HepG2 (cell line): ENCODE measurements at regions not wholly inside any gene's neighbourhood (a gene's known extent, or its start where the extent isn't known, plus 50 kb on each side); places are given as distances from the start of the nearest gene placed in this dataset.

Experiments
- ATAC-seq: fragments of 200-7000 bp; cut with Tn5 transposase; 3 replicates; pipeline ENCODE4 v1.9.1; 2020; ENCODE audit warnings: mild to moderate bottlenecking, moderate library complexity
- BruUV-seq: library from RNA; stranded (reverse); fragments of 400-500 nt; replicated peaks from 2 replicates; lab custom pipeline; 2021; lab: Mats Ljungman, UMichigan
- CTCF ChIA-PET: fragments of 300-600 bp; formaldehyde crosslinking; extraction: SDS; loops from one replicate; lab custom pipeline; 2021; ENCODE audit warnings: low total read pairs, inconsistent platforms, low intra/inter-chr PET ratio; lab: Yijun Ruan, JAX
- POLR2A ChIA-PET: fragments of 350-600 bp; sonication (Branson Sonifier 250); formaldehyde crosslinking; loops from one replicate; lab custom pipeline; 2020; ENCODE audit warnings: antibody characterized with exemption, inconsistent platforms; lab: Yijun Ruan, JAX
- DNase-seq: peaks from one replicate; pipeline ENCODE4 v3.0.0-alpha.2; 2015; ENCODE audit warnings: low spot score
- FAIRE-seq: peaks from 3 replicates; lab custom pipeline; 2011; peaks lifted over from hg19 to GRCh38; lab: Jason Lieb, UNC
- H2AFZ ChIP-seq: one replicate; pipeline ENCODE4 v1.6.1; 2011; ENCODE audit warnings: low read length, inconsistent platforms
- H3K27ac ChIP-seq: fragments of 300-600 bp; 3 replicates; pipeline ENCODE4 v1.8.0; 2011; ENCODE audit warnings: mixed run types, mild to moderate bottlenecking, mixed read lengths, low read length, inconsistent platforms; ENCODE audit not compliant: insufficient read depth; ENCODE audit errors: extremely low read length
- H3K27me3 ChIP-seq, 2 experiments: fragments of 200-600 bp in 1 of 2; 2 replicates in 1 of 2; 3 replicates in 1 of 2; pipeline versions ENCODE4 v1.6.0 to v1.8.0; 2011; ENCODE audit warnings: low read length in 2 of 2, mild to moderate bottlenecking in 2 of 2, moderate library complexity in 2 of 2, inconsistent platforms in 1 of 2; ENCODE audit not compliant: insufficient read depth in 2 of 2, control insufficient read depth in 1 of 2
- H3K36me3 ChIP-seq, 2 experiments: fragments of 200-600 bp in 1 of 2; replicated peaks in 1 of 2; 2 replicates in 1 of 2; 3 replicates in 1 of 2; pipeline versions ENCODE4 v1.5.1 to v1.8.0; 2011; ENCODE audit warnings: low read length in 2 of 2, inconsistent platforms in 1 of 2; ENCODE audit not compliant: insufficient read depth in 2 of 2, control insufficient read depth in 1 of 2
- H3K4me1 ChIP-seq: 2 replicates; pipeline ENCODE4 v1.5.1; 2012; ENCODE audit warnings: low read length, inconsistent platforms; ENCODE audit not compliant: insufficient read depth
- H3K4me2 ChIP-seq: 2 replicates; pipeline ENCODE4 v1.6.0; 2011; ENCODE audit warnings: low read depth, low read length, inconsistent platforms
- H3K4me3 ChIP-seq, 3 experiments: fragments of 200-600 bp in 1 of 3; sonication (generic), shearing (Covaris generic) in 1 of 3; replicated peaks in 1 of 3; 2 replicates each; pipeline ENCODE4 v1.5.1; 2011 to 2016; ENCODE audit warnings: low read length in 3 of 3, inconsistent platforms in 2 of 3, low read depth in 2 of 3, mild to moderate bottlenecking in 2 of 3, control low read depth in 1 of 3, mixed read lengths in 1 of 3; ENCODE audit not compliant: insufficient read depth in 1 of 3
- H3K79me2 ChIP-seq: one replicate; pipeline ENCODE4 v1.6.1; 2011; ENCODE audit warnings: low read length, inconsistent platforms; ENCODE audit not compliant: insufficient read depth
- H3K9ac ChIP-seq: 2 replicates; pipeline ENCODE4 v1.6.0; 2011; ENCODE audit warnings: mild to moderate bottlenecking, low read depth, low read length, inconsistent platforms; ENCODE audit not compliant: insufficient read depth
- H3K9me3 ChIP-seq: 2 replicates; pipeline ENCODE4 v1.5.1; 2012; ENCODE audit warnings: mild to moderate bottlenecking, low read length
- H4K20me1 ChIP-seq: 2 replicates; pipeline ENCODE4 v1.6.0; 2011; ENCODE audit warnings: inconsistent platforms, mild to moderate bottlenecking, low read length, moderate library complexity; ENCODE audit not compliant: insufficient read depth
- BRF2 ChIP-seq: sonication (generic); formaldehyde crosslinking; IDR thresholded peaks from 2 replicates; pipeline ENCODE4 v1.8.1; 2022; ENCODE audit warnings: mild to moderate bottlenecking, missing genetic modification reagents
- HNRNPUL1 ChIP-seq: fragments of 200-400 bp; formaldehyde crosslinking; IDR thresholded peaks from 2 replicates; pipeline ENCODE4 v1.6.1; 2017; ENCODE audit warnings: low read depth, mild to moderate bottlenecking, low read length, moderate library complexity
- KDM1A ChIP-seq: IDR thresholded peaks from 2 replicates; pipeline ENCODE4 v1.6.1; 2016; ENCODE audit warnings: missing compliant biosample characterization
- KLF9 ChIP-seq: IDR thresholded peaks from 2 replicates; pipeline ENCODE4 v1.6.1; 2016; ENCODE audit warnings: low read depth
- REST ChIP-seq, 2 experiments: IDR thresholded peaks; 2 replicates each; pipeline ENCODE4 v1.6.1; 2011 to 2012; ENCODE audit warnings: low read length in 2 of 2, borderline replicate concordance in 1 of 2, low read depth in 1 of 2, mild to moderate bottlenecking in 1 of 2, moderate library complexity in 1 of 2
- YY1 ChIP-seq: IDR thresholded peaks from 2 replicates; pipeline ENCODE4 v1.6.1; 2011; ENCODE audit warnings: low read length, low read depth, moderate library complexity, mild to moderate bottlenecking; ENCODE audit not compliant: insufficient read depth, insufficient replicate concordance
- ZMAT5 ChIP-seq: sonication (generic); formaldehyde crosslinking; IDR thresholded peaks from 2 replicates; pipeline ENCODE4 v1.5.0; 2020; ENCODE audit warnings: mild to moderate bottlenecking, low read depth, missing genetic modification reagents, borderline replicate concordance
- ZNF17 ChIP-seq: sonication (generic); formaldehyde crosslinking; IDR thresholded peaks from 2 replicates; pipeline ENCODE4 v1.5.0; 2020; ENCODE audit warnings: mild to moderate bottlenecking, missing genetic modification reagents
- ZNF24 ChIP-seq: fragments of 450-650 bp; IDR thresholded peaks from 2 replicates; pipeline ENCODE4 v1.6.1; 2017; ENCODE audit warnings: antibody characterized with exemption, mild to moderate bottlenecking
- ZNF333 ChIP-seq: sonication (generic); formaldehyde crosslinking; IDR thresholded peaks from 2 replicates; pipeline ENCODE4 v1.4.0; 2020; ENCODE audit warnings: mild to moderate bottlenecking, missing genetic modification reagents, borderline replicate concordance
- ZNF335 ChIP-seq: sonication (generic); formaldehyde crosslinking; IDR thresholded peaks from 2 replicates; pipeline ENCODE4 v1.4.0; 2020; ENCODE audit warnings: missing genetic modification reagents
- ZNF407 ChIP-seq: sonication (generic); formaldehyde crosslinking; IDR thresholded peaks from one replicate; pipeline ENCODE4 v1.5.1; 2020; ENCODE audit warnings: mild to moderate bottlenecking, missing genetic modification reagents; ENCODE audit errors: not compliant biosample characterization
- ZNF746 ChIP-seq: sonication (generic); formaldehyde crosslinking; IDR thresholded peaks from 2 replicates; pipeline ENCODE4 v1.8.0; 2022; ENCODE audit warnings: mild to moderate bottlenecking, missing genetic modification reagents
- in situ Hi-C: cut with HindIII; loops from 2 replicates; pipeline ENCODE4 v1.10.0; 2017; ENCODE audit warnings: low pct_unique_long_range_greater_than_20kb; ENCODE audit not compliant: extremely low pct_ligation_motif_present
- intact Hi-C: fragments of 100-400 bp; cut with micrococcal nuclease; formaldehyde crosslinking; loops from one replicate; pipeline ENCODE4 v1.10.0; 2022; ENCODE audit not compliant: unreplicated experiment

- H3K4me2 ChIP-seq = no peak overlapping the region
- no peaks in the 10 kb centered on the region for H4K20me1 ChIP-seq
- no peaks in the 10 kb centered on the region for H3K27me3 ChIP-seq
- no peak overlapping the region for H3K4me3 ChIP-seq
- ChIA-PET CTCF (no interaction called here), POLR2A (no interaction called here)
- no peaks in the 10 kb centered on the region for H3K9me3 ChIP-seq
- no peak overlapping the region for H2AFZ ChIP-seq
- no peaks in the 10 kb centered on the region for H3K4me1 ChIP-seq
- intact Hi-C loops = no loop called here
- ATAC-seq (no peak), DNase-seq (no peak), FAIRE-seq (no peak)
- no peak overlapping the region for H3K9ac ChIP-seq
- H3K79me2 ChIP-seq = no peaks in the 10 kb centered on the region
- no TSS peak for BruUV-seq
- in situ Hi-C loops = no loop called here
- no peak overlapping the region for H3K27ac ChIP-seq
- H3K36me3 ChIP-seq = no peaks in the 10 kb centered on the region
- TF ChIP-seq BRF2 (CRISPR knock-in tag) (no peak), ZNF333 (CRISPR knock-in tag) (no peak), YY1 (no peak), ZNF335 (no peak), HNRNPUL1 (no peak), ZNF407 (CRISPR knock-in tag) (no peak), KDM1A (CRISPR knock-in tag) (no peak), ZNF746 (no peak), ZNF24 (no peak), KLF9 (CRISPR knock-in tag) (no peak), REST (IDR thresholded peaks at IDR 0.05; ENCODE audit: borderline replicate concordance in 1 of 2, low read depth in 1 of 2, low read length in 2 of 2) (no peak), ZMAT5 (CRISPR knock-in tag) (no peak), ZNF17 (CRISPR knock-in tag) (no peak)
Measured at GRCh38 chr7:85512790-85513189, 325.9 kb upstream of the SEMA3D start.
